Body of pancreas (tissue), 4 donors: ENCODE measurements at regions not wholly inside any gene's neighbourhood (a gene's known extent, or its start where the extent isn't known, plus 50 kb on each side); places are given as distances from the start of the nearest gene placed in this dataset.
"Not testable (repeated sequence)": the region's sequence is repeated elsewhere in the genome, so short reads cannot be mapped to it uniquely, and the experiment has no call there.

Experiments
- ATAC-seq: fragments of 150-250 bp; one replicate; pipeline ENCODE4 v1.9.1; 2016
- DNase-seq, 4 donors: peaks; one replicate each; pipeline ENCODE4 v3.0.0-alpha.2; 2019
- H3K27ac ChIP-seq, 4 donors: fragments of 200-600 bp; sonication (generic); 1 replicate in 3 of 4; 2 replicates in 1 of 4; pipeline versions ENCODE4 v1.5.1 to v1.6.1; 2016 to 2019; ENCODE audit warnings: mild to moderate bottlenecking in 1 of 4, mixed read lengths in 1 of 4, moderate library complexity in 1 of 4
- H3K27me3 ChIP-seq, 2 donors: fragments of 200-600 bp; sonication (generic); one replicate each; pipeline ENCODE4 v1.6.0; 2016; ENCODE audit warnings: mild to moderate bottlenecking in 1 of 2
- H3K36me3 ChIP-seq, 2 donors: fragments of 200-600 bp; sonication (generic); replicated peaks in 1 of 2; 2 replicates each; pipeline ENCODE4 v1.5.1; 2016; ENCODE audit warnings: low read depth in 2 of 2; ENCODE audit not compliant: insufficient read depth in 1 of 2
- H3K4me1 ChIP-seq: fragments of 200-600 bp; sonication (generic); one replicate; pipeline ENCODE4 v1.6.0; 2016
- H3K4me3 ChIP-seq, 2 donors: fragments of 200-600 bp; sonication (generic); 1 replicate in 1 of 2; 2 replicates in 1 of 2; pipeline ENCODE4 v1.5.1; 2016 to 2019
- H3K9me3 ChIP-seq, 3 donors: fragments of 200-600 bp; sonication (generic); 1 replicate in 2 of 3; 2 replicates in 1 of 3; pipeline ENCODE4 v1.5.1; 2016
- CTCF ChIP-seq, 7 experiments: fragments of 450-650 bp in 4 of 7; fragments of 200-600 bp in 3 of 7; sonication (generic) in 3 of 7; IDR thresholded peaks; one replicate each; pipeline ENCODE4 v1.5.1; 2016 to 2019; ENCODE audit warnings: antibody characterized with exemption in 7 of 7
- POLR2A ChIP-seq, 3 donors: fragments of 450-650 bp; IDR thresholded peaks; one replicate each; pipeline ENCODE4 v1.6.1; 2016; ENCODE audit warnings: antibody characterized with exemption in 3 of 3, mild to moderate bottlenecking in 2 of 3
- WGBS, 2 donors: methylation state at CpG; one replicate each; pipeline ENCODE4 v1.1.5; 2017; 5-methylcytosine and 5-hydroxymethylcytosine counted together
- intact Hi-C: fragments of 100-400 bp; cut with DNase I; formaldehyde crosslinking; loops from one replicate; pipeline ENCODE4 v1.15.1; 2023

- no peak for DNase-seq
- ATAC-seq, result no peak
- H3K9me3 ChIP-seq, result no peaks in the 10 kb centered on the region
- WGBS, 2 donors, result 45 to 47% methylated on average over 1 of the region's 1 CpG
- TF ChIP-seq POLR2A (IDR thresholded peaks at IDR 0.05), result no peak
- intact Hi-C loops, result no loop called here
- H3K27ac ChIP-seq, result no peak overlapping the region
- no peaks in the 10 kb centered on the region for H3K4me1 ChIP-seq
- no peaks in the 10 kb centered on the region for H3K36me3 ChIP-seq
- H3K27me3 ChIP-seq, result no peaks in the 10 kb centered on the region
- no peak overlapping the region for H3K4me3 ChIP-seq
These were observed 161.9 kb upstream of the KCTD3 start for GRCh38 chr1:215405211-215405610.

GRCh38 chr1:215406927-215407326 lies 160.2 kb upstream of the KCTD3 start:
- no peaks in the 10 kb centered on the region for H3K27me3 ChIP-seq
- no peak for ATAC-seq
- no peaks in the 10 kb centered on the region for H3K36me3 ChIP-seq
- WGBS, 2 donors, result 43 to 67% methylated on average over 4 of the region's 4 CpGs
- H3K4me1 ChIP-seq, result no peaks in the 10 kb centered on the region
- no peak for DNase-seq
- no peak overlapping the region for H3K27ac ChIP-seq
- TF ChIP-seq CTCF (IDR thresholded peaks at IDR 0.05) (no peak), POLR2A (IDR thresholded peaks at IDR 0.05) (no peak)
- H3K9me3 ChIP-seq, result no peaks in the 10 kb centered on the region
- intact Hi-C loops, result no loop called here
- H3K4me3 ChIP-seq, result no peak overlapping the region

GRCh38 chr1:215407575-215407974 lies 159.5 kb upstream of the KCTD3 start:
- Histone ChIP-seq H3K27me3 (no peaks in the 10 kb centered on the region), H3K4me1 (no peaks in the 10 kb centered on the region), H3K4me3 (no peak overlapping the region), H3K36me3 (no peaks in the 10 kb centered on the region), H3K9me3 (no peaks in the 10 kb centered on the region), H3K27ac (no peak overlapping the region)
- DNase-seq (no peak), ATAC-seq (no peak)
- no peak for TF ChIP-seq CTCF (IDR thresholded peaks at IDR 0.05)
- TF ChIP-seq POLR2A (IDR thresholded peaks at IDR 0.05), result no peak
- intact Hi-C loops, result no loop called here
- 16 to 25% methylated on average over 2 of the region's 2 CpGs for WGBS, 2 donors

GRCh38 chr1:215409546-215409945 lies 157.6 kb upstream of the KCTD3 start:
- H3K27me3 ChIP-seq, H3K9me3 ChIP-seq, DNase-seq, H3K4me3 ChIP-seq, H3K36me3 ChIP-seq, H3K4me1 ChIP-seq, ATAC-seq, H3K27ac ChIP-seq, intact Hi-C loops: not testable (repeated sequence)
- WGBS, 2 donors, result 84 to 91% methylated on average over 4 of the region's 4 CpGs

- H3K36me3 ChIP-seq, H3K27ac ChIP-seq, ATAC-seq, DNase-seq, H3K4me1 ChIP-seq, H3K27me3 ChIP-seq, H3K4me3 ChIP-seq, intact Hi-C loops, H3K9me3 ChIP-seq: not testable (repeated sequence)
- WGBS, 2 donors, result 68 to 71% methylated on average over 5 of the region's 5 CpGs
These were observed 151.6 kb upstream of the KCTD3 start for GRCh38 chr1:215415521-215415920.

- ATAC-seq, result no peak
- H3K27me3 ChIP-seq, result no peaks in the 10 kb centered on the region
- intact Hi-C loops, result no loop called here
- H3K27ac ChIP-seq, result no peak overlapping the region
- no peak overlapping the region for H3K4me3 ChIP-seq
- WGBS, 2 donors, result 29 to 33% methylated on average over 2 of the region's 2 CpGs
- no peaks in the 10 kb centered on the region for H3K36me3 ChIP-seq
- no peaks in the 10 kb centered on the region for H3K4me1 ChIP-seq
- no peaks in the 10 kb centered on the region for H3K9me3 ChIP-seq
- no peak for DNase-seq
- TF ChIP-seq POLR2A (IDR thresholded peaks at IDR 0.05) (no peak), CTCF (IDR thresholded peaks at IDR 0.05) (no peak)
These were observed 150.6 kb upstream of the KCTD3 start for GRCh38 chr1:215416497-215416896.
